Peyer's patch (tissue), 4 donors: ENCODE measurements at regions not wholly inside any gene's neighbourhood (a gene's known extent, or its start where the extent isn't known, plus 50 kb on each side); places are given as distances from the start of the nearest gene placed in this dataset.
"Not testable (repeated sequence)": the region's sequence is repeated elsewhere in the genome, so short reads cannot be mapped to it uniquely, and the experiment has no call there.

Source experiments
- DNase-seq, 3 donors: peaks; one replicate each; pipeline ENCODE4 v3.0.0-alpha.2; 2017 to 2019
- H3K27ac ChIP-seq, 4 donors: fragments of 200-600 bp; sonication (generic); one replicate each; pipeline ENCODE4 v1.5.1; 2016 to 2019
- H3K27me3 ChIP-seq, 2 donors: fragments of 200-600 bp; sonication (generic); one replicate each; pipeline ENCODE4 v1.5.1; 2019
- H3K36me3 ChIP-seq, 3 donors: fragments of 200-600 bp; sonication (generic); one replicate each; pipeline ENCODE4 v1.5.1; 2016 to 2019
- H3K4me1 ChIP-seq, 4 donors: fragments of 200-600 bp; sonication (generic); one replicate each; pipeline ENCODE4 v1.5.1; 2016 to 2019
- H3K4me3 ChIP-seq, 4 donors: fragments of 200-600 bp; sonication (generic); 1 replicate in 3 of 4; 2 replicates in 1 of 4; pipeline ENCODE4 v1.5.1; 2016 to 2019; ENCODE audit warnings: mild to moderate bottlenecking in 1 of 4
- H3K9me3 ChIP-seq, 4 donors: fragments of 200-600 bp; sonication (generic); one replicate each; pipeline ENCODE4 v1.5.1; 2016 to 2019; ENCODE audit warnings: mild to moderate bottlenecking in 1 of 4
- CTCF ChIP-seq, 6 experiments: fragments of 450-650 bp in 4 of 6; fragments of 200-600 bp in 2 of 6; sonication (generic) in 1 of 6; IDR thresholded peaks; one replicate each; pipeline ENCODE4 v1.5.1; 2017 to 2019; ENCODE audit warnings: antibody characterized with exemption in 6 of 6, mild to moderate bottlenecking in 3 of 6, moderate library complexity in 1 of 6
- POLR2A ChIP-seq, 2 donors: fragments of 450-650 bp; IDR thresholded peaks; one replicate each; pipeline ENCODE4 v1.5.1; 2017; ENCODE audit warnings: antibody characterized with exemption in 2 of 2, mild to moderate bottlenecking in 2 of 2, moderate library complexity in 2 of 2

GRCh38 chr11:22536071-22536470 lies 89.6 kb downstream of the FANCF start:
- Histone ChIP-seq H3K27ac (no peak overlapping the region), H3K27me3 (no peaks in the 10 kb centered on the region), H3K9me3 (no peaks in the 10 kb centered on the region), H3K36me3 (no peaks in the 10 kb centered on the region), H3K4me3 (no peak overlapping the region), H3K4me1 (no peaks in the 10 kb centered on the region)
- TF ChIP-seq CTCF (IDR thresholded peaks at IDR 0.05) (no peak), POLR2A (IDR thresholded peaks at IDR 0.05) (no peak)
- no peak for DNase-seq

GRCh38 chr11:22528612-22529429 lies 96.8 kb downstream of the FANCF start:
- not testable (repeated sequence) for H3K4me1 ChIP-seq, H3K27ac ChIP-seq, H3K36me3 ChIP-seq, DNase-seq, H3K27me3 ChIP-seq, H3K9me3 ChIP-seq, H3K4me3 ChIP-seq

- no peak for TF ChIP-seq POLR2A (IDR thresholded peaks at IDR 0.05)
- no peak for TF ChIP-seq CTCF (IDR thresholded peaks at IDR 0.05)
- Histone ChIP-seq H3K9me3 (no peaks in the 10 kb centered on the region), H3K4me1 (no peaks in the 10 kb centered on the region), H3K36me3 (no peaks in the 10 kb centered on the region), H3K27ac (no peak overlapping the region), H3K27me3 (no peaks in the 10 kb centered on the region), H3K4me3 (no peak overlapping the region)
- no peak for DNase-seq
Measured at GRCh38 chr11:22522225-22522624, 103.4 kb downstream of the FANCF start.

DNA sequence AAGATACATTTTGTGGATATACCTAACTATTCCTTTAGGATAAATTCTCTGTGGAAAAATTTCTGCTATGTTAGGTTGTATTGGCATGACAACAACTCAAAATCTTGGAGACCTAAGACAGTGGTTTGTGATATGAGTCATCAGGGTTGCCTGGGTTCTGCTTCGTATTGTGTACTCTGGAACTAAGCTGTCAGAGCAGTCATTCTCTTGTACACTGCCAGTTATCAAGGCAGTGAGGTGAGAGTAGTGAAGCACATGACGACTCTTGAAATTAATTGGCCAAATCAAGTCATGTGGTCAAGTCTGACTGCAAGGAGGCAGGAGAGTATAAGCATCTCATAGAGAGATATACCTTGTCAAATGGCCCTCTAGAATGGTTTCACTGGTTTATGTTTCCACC lies 104.4 kb downstream of the FANCF start:
- Histone ChIP-seq H3K27me3 (no peaks in the 10 kb centered on the region), H3K36me3 (no peaks in the 10 kb centered on the region), H3K9me3 (no peaks in the 10 kb centered on the region), H3K4me3 (no peak overlapping the region), H3K27ac (no peak overlapping the region), H3K4me1 (no peaks in the 10 kb centered on the region)
- TF ChIP-seq POLR2A (IDR thresholded peaks at IDR 0.05) (no peak), CTCF (IDR thresholded peaks at IDR 0.05) (no peak)
- DNase-seq = no peak

DNA sequence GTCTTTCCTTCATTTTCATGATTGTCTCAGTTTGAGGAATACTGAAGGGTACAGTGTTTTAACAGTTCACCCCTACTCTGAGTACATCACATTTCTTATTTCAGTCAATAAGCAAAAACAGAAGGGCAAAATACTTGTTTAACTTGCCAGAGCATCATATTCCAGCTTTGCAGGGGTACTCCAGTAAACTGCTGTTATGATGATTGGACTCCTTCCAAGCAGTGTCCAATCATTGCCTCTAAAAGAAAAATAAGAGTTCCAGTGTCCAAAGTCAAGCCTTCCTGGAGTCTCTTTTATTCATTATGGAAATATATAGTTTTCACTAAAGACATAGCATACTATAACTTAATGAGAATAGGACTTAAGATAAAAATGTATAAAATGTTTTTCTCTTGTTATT lies 105.1 kb downstream of the FANCF start:
- H3K9me3 ChIP-seq = no peaks in the 10 kb centered on the region
- H3K27ac ChIP-seq = no peak overlapping the region
- H3K27me3 ChIP-seq = no peaks in the 10 kb centered on the region
- H3K4me3 ChIP-seq = no peak overlapping the region
- no peaks in the 10 kb centered on the region for H3K4me1 ChIP-seq
- no peaks in the 10 kb centered on the region for H3K36me3 ChIP-seq
- no peak for DNase-seq
- no peak for TF ChIP-seq POLR2A (IDR thresholded peaks at IDR 0.05)
- TF ChIP-seq CTCF (IDR thresholded peaks at IDR 0.05) = no peak

- DNase-seq, H3K9me3 ChIP-seq, H3K27ac ChIP-seq, H3K36me3 ChIP-seq, H3K4me1 ChIP-seq, H3K4me3 ChIP-seq, H3K27me3 ChIP-seq: not testable (repeated sequence)
Measured at GRCh38 chr11:22518344-22518743, 107.3 kb downstream of the FANCF start.

- no peak for TF ChIP-seq CTCF (IDR thresholded peaks at IDR 0.05)
- no peak for TF ChIP-seq POLR2A (IDR thresholded peaks at IDR 0.05)
- Histone ChIP-seq H3K36me3 (no peaks in the 10 kb centered on the region), H3K27me3 (no peaks in the 10 kb centered on the region), H3K27ac (no peak overlapping the region), H3K4me3 (no peak overlapping the region), H3K4me1 (no peaks in the 10 kb centered on the region), H3K9me3 (no peaks in the 10 kb centered on the region)
- DNase-seq = no peak
Measured at GRCh38 chr11:22516111-22516510, 109.5 kb downstream of the FANCF start.
